ENCODE measurements at regions not wholly inside any gene's neighbourhood (a gene's known extent, or its start where the extent isn't known, plus 50 kb on each side); places are given as distances from the start of the nearest gene placed in this dataset.

DNA sequence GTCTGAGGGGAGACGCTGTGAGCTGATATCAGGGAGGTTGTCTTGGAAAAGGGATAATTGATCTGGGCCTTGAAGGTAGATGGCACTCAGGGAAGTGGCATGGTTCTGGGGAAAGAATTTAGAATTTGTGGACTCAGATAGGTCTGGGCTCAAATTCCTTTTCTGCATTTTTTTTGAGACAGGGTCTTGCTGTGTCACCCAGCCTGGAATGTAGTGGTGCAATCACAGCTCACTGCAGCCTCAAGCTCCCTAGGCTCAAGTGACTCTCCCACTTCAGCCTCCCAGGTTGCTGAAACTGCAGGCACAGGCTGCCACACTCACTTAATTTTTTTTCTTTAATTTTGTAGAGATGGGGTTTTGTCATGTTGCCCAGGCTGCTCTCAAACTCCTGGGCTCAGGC lies 98.1 kb upstream of the NCOR2 start:
- TF ChIP-seq CTCF (IDR thresholded peaks at IDR 0.05; ENCODE audit: insufficient read depth, low read length), result no peak
- no peak for TF ChIP-seq POLR2AphosphoS5 (IDR thresholded peaks at IDR 0.05; ENCODE audit: low read depth)
- TF ChIP-seq, protein P1, sequence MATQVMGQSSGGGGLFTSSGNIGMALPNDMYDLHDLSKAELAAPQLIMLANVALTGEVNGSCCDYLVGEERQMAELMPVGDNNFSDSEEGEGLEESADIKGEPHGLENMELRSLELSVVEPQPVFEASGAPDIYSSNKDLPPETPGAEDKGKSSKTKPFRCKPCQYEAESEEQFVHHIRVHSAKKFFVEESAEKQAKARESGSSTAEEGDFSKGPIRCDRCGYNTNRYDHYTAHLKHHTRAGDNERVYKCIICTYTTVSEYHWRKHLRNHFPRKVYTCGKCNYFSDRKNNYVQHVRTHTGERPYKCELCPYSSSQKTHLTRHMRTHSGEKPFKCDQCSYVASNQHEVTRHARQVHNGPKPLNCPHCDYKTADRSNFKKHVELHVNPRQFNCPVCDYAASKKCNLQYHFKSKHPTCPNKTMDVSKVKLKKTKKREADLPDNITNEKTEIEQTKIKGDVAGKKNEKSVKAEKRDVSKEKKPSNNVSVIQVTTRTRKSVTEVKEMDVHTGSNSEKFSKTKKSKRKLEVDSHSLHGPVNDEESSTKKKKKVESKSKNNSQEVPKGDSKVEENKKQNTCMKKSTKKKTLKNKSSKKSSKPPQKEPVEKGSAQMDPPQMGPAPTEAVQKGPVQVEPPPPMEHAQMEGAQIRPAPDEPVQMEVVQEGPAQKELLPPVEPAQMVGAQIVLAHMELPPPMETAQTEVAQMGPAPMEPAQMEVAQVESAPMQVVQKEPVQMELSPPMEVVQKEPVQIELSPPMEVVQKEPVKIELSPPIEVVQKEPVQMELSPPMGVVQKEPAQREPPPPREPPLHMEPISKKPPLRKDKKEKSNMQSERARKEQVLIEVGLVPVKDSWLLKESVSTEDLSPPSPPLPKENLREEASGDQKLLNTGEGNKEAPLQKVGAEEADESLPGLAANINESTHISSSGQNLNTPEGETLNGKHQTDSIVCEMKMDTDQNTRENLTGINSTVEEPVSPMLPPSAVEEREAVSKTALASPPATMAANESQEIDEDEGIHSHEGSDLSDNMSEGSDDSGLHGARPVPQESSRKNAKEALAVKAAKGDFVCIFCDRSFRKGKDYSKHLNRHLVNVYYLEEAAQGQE (IDR thresholded peaks at IDR 0.05; ENCODE audit: insufficient replicate concordance, low read depth), result no peak
- TF ChIP-seq GABPA (IDR thresholded peaks at IDR 0.05; ENCODE audit: low read depth), result no peak
